ENCODE measurements at regions not wholly inside any gene's neighbourhood (a gene's known extent, or its start where the extent isn't known, plus 50 kb on each side); places are given as distances from the start of the nearest gene placed in this dataset.
"Not testable (repeated sequence)": the region's sequence is repeated elsewhere in the genome, so short reads cannot be mapped to it uniquely, and the experiment has no call there.

GRCh38 chr7:1302936-1303335 lies 70.3 kb downstream of the UNCX start:
- no peaks in the 10 kb centered on the region for H3K4me1 ChIP-seq
- H3K9me3 ChIP-seq (replicated peaks): no peaks in the 10 kb centered on the region
- DNase-seq: no peak
- no peak for TF ChIP-seq CTCF (IDR thresholded peaks at IDR 0.05; ENCODE audit: borderline replicate concordance)
- H3K27me3 ChIP-seq (ENCODE audit: low read depth): peaks cover 67% of the 10 kb centered on the region
- no peak overlapping the region for H3K27ac ChIP-seq (replicated peaks)
- no peak overlapping the region for H3K4me3 ChIP-seq
- intact Hi-C loops (cut with micrococcal nuclease): no loop called here
- no peaks in the 10 kb centered on the region for H3K36me3 ChIP-seq

GRCh38 chr7:1304011-1304410 lies 71.3 kb downstream of the UNCX start:
- H3K36me3 ChIP-seq; H3K4me3 ChIP-seq; H3K4me1 ChIP-seq; intact Hi-C loops (cut with micrococcal nuclease); H3K9me3 ChIP-seq (replicated peaks); H3K27ac ChIP-seq (replicated peaks); DNase-seq: not testable (repeated sequence)
- peaks cover 67% of the 10 kb centered on the region for H3K27me3 ChIP-seq (ENCODE audit: low read depth)

GRCh38 chr7:1305873-1306272 lies 73.2 kb downstream of the UNCX start:
- Histone ChIP-seq H3K4me1 (no peaks in the 10 kb centered on the region), H3K27me3 (ENCODE audit: low read depth) (peaks cover 52% of the 10 kb centered on the region), H3K36me3 (no peaks in the 10 kb centered on the region), H3K9me3 (replicated peaks) (no peaks in the 10 kb centered on the region), H3K27ac (replicated peaks) (no peak overlapping the region), H3K4me3 (no peak overlapping the region)
- intact Hi-C loops (cut with micrococcal nuclease): no loop called here
- no peak for DNase-seq
- no peak for TF ChIP-seq CTCF (IDR thresholded peaks at IDR 0.05; ENCODE audit: borderline replicate concordance)

GRCh38 chr7:1307828-1308227 lies 75.2 kb downstream of the UNCX start:
- Histone ChIP-seq H3K9me3 (replicated peaks) (peaks cover 6% of the 10 kb centered on the region), H3K4me3 (no peak overlapping the region), H3K27me3 (ENCODE audit: low read depth) (peaks cover 47% of the 10 kb centered on the region), H3K4me1 (no peaks in the 10 kb centered on the region), H3K27ac (replicated peaks) (no peak overlapping the region), H3K36me3 (no peaks in the 10 kb centered on the region)
- intact Hi-C loops (cut with micrococcal nuclease): no loop called here
- DNase-seq: no peak
- TF ChIP-seq CTCF (IDR thresholded peaks at IDR 0.05; ENCODE audit: borderline replicate concordance): no peak

- DNase-seq: no peak
- Histone ChIP-seq H3K27me3 (ENCODE audit: low read depth) (peaks cover 55% of the 10 kb centered on the region), H3K9me3 (replicated peaks) (peaks cover 9% of the 10 kb centered on the region), H3K4me1 (no peaks in the 10 kb centered on the region), H3K36me3 (no peaks in the 10 kb centered on the region), H3K27ac (replicated peaks) (no peak overlapping the region), H3K4me3 (no peak overlapping the region)
- intact Hi-C loops (cut with micrococcal nuclease): no loop called here
- no peak for TF ChIP-seq CTCF (IDR thresholded peaks at IDR 0.05; ENCODE audit: borderline replicate concordance)
These were observed 76.6 kb downstream of the UNCX start for GRCh38 chr7:1309290-1309689.

GRCh38 chr7:1309996-1310395 lies 77.3 kb downstream of the UNCX start:
- no peak overlapping the region for H3K27ac ChIP-seq (replicated peaks)
- H3K27me3 ChIP-seq (ENCODE audit: low read depth): peaks cover 63% of the 10 kb centered on the region
- H3K36me3 ChIP-seq: no peaks in the 10 kb centered on the region
- H3K9me3 ChIP-seq (replicated peaks): peaks cover 9% of the 10 kb centered on the region
- no peak for DNase-seq
- no peak for TF ChIP-seq CTCF (IDR thresholded peaks at IDR 0.05; ENCODE audit: borderline replicate concordance)
- H3K4me1 ChIP-seq: no peaks in the 10 kb centered on the region
- no peak overlapping the region for H3K4me3 ChIP-seq
- intact Hi-C loops (cut with micrococcal nuclease): no loop called here
